ENCODE measurements at regions not wholly inside any gene's neighbourhood (a gene's known extent, or its start where the extent isn't known, plus 50 kb on each side); places are given as distances from the start of the nearest gene placed in this dataset.

DNA sequence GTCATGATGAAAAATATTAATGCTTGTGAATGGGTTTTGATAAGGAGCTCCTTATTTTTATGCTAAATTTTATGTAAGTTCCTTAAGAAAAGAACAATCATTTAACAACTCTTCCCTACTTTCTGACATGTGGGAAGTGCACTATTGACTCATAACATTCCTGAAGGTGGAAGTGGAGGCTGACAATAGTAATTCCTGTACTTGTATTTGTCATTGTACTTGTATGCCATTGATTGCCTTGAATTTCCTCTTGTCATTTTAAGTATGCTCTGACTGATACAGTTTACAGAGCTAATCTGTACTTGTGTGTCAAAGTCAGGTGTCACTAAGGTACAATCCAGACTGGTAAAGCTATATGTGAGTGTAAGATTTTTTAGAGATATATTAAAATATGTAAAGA lies 440.0 kb downstream of the SLC16A7 start:
- Mint-ChIP-seq H3K4me1 (ENCODE audit: low read depth) (no peaks in the 10 kb centered on the region), H3K4me3 (no peak overlapping the region), H3K27ac (no peak overlapping the region), H3K9me3 (peaks cover 13% of the 10 kb centered on the region), H3K27me3 (ENCODE audit: low read depth) (no peaks in the 10 kb centered on the region), H3K36me3 (ENCODE audit: low read depth) (no peaks in the 10 kb centered on the region)

DNA sequence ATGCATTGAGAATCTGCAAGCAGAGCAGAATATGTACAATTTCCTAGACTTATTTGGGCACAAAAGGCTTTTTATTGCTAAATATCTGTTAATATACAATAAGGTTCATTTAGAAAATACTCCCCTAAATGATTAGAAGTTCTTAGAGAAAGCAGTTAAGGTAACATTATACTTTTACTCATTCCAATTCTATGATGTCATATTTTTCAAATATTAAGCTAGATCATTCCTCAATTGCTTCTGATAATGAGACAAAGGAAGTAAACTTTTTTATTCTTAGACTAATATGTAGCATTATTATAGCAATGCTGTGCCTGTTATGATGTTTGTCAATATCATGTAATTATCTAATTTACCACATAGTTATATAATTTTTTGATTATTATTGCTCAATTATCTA lies 447.0 kb downstream of the SLC16A7 start:
- H3K4me1 Mint-ChIP-seq (ENCODE audit: low read depth): no peaks in the 10 kb centered on the region
- no peak overlapping the region for H3K4me3 Mint-ChIP-seq
- no peaks in the 10 kb centered on the region for H3K36me3 Mint-ChIP-seq (ENCODE audit: low read depth)
- no peaks in the 10 kb centered on the region for H3K9me3 Mint-ChIP-seq
- no peak overlapping the region for H3K27ac Mint-ChIP-seq
- H3K27me3 Mint-ChIP-seq (ENCODE audit: low read depth): no peaks in the 10 kb centered on the region

DNA sequence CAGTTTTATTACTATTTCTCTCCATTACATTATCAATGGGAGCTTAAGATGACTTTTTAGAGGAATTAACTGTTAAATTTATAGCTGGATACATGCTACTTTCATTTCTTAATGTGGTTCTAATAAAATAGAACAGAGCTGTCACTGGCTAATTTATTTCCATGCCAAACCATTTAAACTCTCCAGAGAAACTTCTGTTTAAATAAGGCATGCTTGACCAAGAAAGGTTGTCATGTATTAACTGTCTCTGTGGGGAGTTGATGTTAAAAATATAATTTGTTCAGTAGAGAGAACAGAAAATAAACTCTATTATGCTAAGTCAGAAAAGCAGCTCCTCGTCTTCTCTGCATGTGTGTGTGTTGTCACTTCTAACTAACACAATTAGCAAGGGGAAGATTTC lies 447.4 kb downstream of the SLC16A7 start:
- H3K4me3 Mint-ChIP-seq: no peak overlapping the region
- no peaks in the 10 kb centered on the region for H3K27me3 Mint-ChIP-seq (ENCODE audit: low read depth)
- H3K36me3 Mint-ChIP-seq (ENCODE audit: low read depth): no peaks in the 10 kb centered on the region
- H3K4me1 Mint-ChIP-seq (ENCODE audit: low read depth): no peaks in the 10 kb centered on the region
- no peaks in the 10 kb centered on the region for H3K9me3 Mint-ChIP-seq
- H3K27ac Mint-ChIP-seq: no peak overlapping the region

DNA sequence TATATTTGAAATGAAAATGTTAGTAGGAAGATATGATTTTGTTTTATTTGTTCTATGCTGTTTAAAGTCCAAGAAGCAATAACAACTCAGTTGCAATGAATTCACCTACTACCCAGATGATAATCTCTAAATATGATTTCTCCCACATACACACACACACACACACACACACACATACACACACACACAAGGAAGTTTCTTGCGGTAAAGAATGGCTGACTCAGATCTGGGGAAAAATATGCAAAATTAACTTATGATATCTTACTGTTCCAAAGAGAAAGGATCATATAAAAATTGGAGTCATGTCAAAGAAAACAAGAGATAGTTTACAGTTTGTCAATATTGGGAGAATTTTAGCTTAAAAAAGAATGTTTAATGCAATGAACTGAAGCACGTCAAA lies 456.7 kb downstream of the SLC16A7 start:
- no peaks in the 10 kb centered on the region for H3K27me3 Mint-ChIP-seq (ENCODE audit: low read depth)
- H3K27ac Mint-ChIP-seq: no peak overlapping the region
- no peaks in the 10 kb centered on the region for H3K4me1 Mint-ChIP-seq (ENCODE audit: low read depth)
- H3K4me3 Mint-ChIP-seq: no peak overlapping the region
- H3K9me3 Mint-ChIP-seq: no peaks in the 10 kb centered on the region
- no peaks in the 10 kb centered on the region for H3K36me3 Mint-ChIP-seq (ENCODE audit: low read depth)

DNA sequence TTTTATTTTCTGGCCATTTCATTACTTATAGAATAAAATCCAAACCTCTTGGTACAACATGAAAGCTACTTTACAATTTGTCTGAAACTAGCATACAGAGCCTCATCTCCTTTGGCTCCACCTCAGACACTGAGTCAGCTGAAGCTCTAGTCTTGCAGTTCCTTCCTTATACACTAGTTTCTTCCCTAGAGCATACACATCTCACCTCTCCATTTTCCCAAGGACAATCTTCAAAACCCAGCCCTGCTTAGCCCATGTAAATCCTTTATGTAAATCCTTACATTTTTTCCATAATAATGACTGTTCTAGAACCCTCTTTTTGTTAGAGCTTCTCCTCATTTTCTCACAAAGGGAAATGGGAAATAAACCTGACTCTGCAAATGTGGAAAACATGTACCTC lies 463.4 kb downstream of the SLC16A7 start:
- Mint-ChIP-seq H3K36me3 (ENCODE audit: low read depth) (no peaks in the 10 kb centered on the region), H3K27me3 (ENCODE audit: low read depth) (no peaks in the 10 kb centered on the region), H3K9me3 (no peaks in the 10 kb centered on the region), H3K4me1 (ENCODE audit: low read depth) (no peaks in the 10 kb centered on the region), H3K4me3 (no peak overlapping the region), H3K27ac (no peak overlapping the region)

DNA sequence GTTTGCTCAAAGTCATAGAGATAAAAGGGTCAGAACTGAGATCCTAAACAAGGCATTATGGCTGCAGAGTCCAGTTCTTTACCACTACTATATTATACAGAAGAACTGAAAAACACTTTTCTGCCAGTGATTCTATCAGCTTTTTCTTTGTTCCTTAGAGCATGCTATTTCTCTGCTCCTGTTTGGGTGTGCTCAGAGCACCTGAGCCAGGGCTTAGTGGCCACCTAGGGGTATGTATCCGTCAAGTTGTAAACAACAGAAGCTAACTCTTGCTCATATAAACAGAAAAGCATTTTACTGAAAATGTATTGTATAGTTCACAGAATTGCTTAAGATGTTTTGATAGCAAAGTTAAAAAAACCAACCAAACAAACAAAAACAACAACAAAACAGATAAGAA lies 470.8 kb downstream of the SLC16A7 start:
- no peak overlapping the region for H3K4me3 Mint-ChIP-seq
- no peaks in the 10 kb centered on the region for H3K9me3 Mint-ChIP-seq
- H3K27me3 Mint-ChIP-seq (ENCODE audit: low read depth): no peaks in the 10 kb centered on the region
- H3K4me1 Mint-ChIP-seq (ENCODE audit: low read depth): no peaks in the 10 kb centered on the region
- no peak overlapping the region for H3K27ac Mint-ChIP-seq
- H3K36me3 Mint-ChIP-seq (ENCODE audit: low read depth): no peaks in the 10 kb centered on the region

DNA sequence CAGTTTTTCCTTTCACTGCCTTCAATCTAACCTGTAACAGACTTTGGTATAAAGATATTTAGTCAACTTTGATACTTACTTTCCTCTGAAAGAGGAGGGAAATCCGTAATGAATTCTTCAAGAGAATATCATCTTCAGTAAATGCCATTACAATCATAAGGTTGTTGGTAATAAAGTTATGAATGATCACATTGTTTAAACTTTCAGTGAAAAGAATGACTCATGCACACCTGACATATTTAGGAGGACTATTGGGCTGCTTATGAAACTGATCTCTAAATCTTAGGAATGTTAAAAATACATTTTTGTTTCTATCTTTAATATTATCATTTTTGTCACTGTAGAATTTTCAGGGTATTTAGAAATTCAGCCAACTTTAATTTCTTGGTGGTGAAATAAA lies 474.7 kb downstream of the SLC16A7 start:
- Mint-ChIP-seq H3K27me3 (ENCODE audit: low read depth) (no peaks in the 10 kb centered on the region), H3K9me3 (peaks cover 2% of the 10 kb centered on the region), H3K36me3 (ENCODE audit: low read depth) (no peaks in the 10 kb centered on the region), H3K4me3 (no peak overlapping the region), H3K27ac (no peak overlapping the region), H3K4me1 (ENCODE audit: low read depth) (no peaks in the 10 kb centered on the region)

DNA sequence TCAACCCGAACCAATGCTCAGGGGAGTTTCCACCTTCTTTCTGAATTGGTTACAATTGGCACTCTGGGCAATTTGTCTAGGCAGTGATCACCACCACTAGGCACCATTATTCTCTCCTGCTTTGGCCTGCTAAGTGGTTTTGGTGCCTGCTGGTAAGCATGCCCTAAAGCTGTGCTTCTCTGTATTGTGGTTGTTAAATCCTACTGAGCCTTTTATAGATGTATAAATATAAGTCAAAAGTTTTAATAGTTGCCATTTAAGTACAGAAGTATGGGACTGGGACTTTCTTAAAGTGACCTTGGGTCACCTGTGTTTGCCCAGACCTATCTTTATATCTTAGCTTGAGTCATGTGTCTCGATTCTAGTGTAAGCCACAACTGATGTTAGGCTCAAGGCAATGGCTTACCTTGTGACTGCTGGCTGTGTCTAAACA lies 475.9 kb downstream of the SLC16A7 start:
- Mint-ChIP-seq H3K27me3 (ENCODE audit: low read depth) (no peaks in the 10 kb centered on the region), H3K4me3 (no peak overlapping the region), H3K9me3 (peaks cover 2% of the 10 kb centered on the region), H3K36me3 (ENCODE audit: low read depth) (no peaks in the 10 kb centered on the region), H3K4me1 (ENCODE audit: low read depth) (no peaks in the 10 kb centered on the region), H3K27ac (no peak overlapping the region)

DNA sequence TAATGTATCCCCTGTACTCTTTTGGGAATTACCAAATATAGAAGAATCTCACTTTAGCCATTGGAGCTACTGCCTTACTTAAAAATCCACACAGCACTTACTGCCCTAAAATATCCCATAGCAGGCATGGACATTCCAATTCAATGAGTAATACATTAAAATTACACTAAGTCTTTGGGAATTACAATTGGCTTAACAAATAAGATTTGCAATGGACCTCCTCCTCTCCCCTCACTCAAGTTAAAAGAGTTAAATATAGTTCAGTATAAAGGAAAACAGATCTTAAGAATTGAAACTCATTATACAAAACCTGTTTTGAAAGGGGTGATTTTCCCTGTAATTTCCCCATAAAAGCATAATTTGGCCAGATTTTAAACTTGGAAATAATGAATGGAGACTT lies 477.1 kb downstream of the SLC16A7 start:
- Mint-ChIP-seq H3K9me3 (peaks cover 2% of the 10 kb centered on the region), H3K4me1 (ENCODE audit: low read depth) (no peaks in the 10 kb centered on the region), H3K27me3 (ENCODE audit: low read depth) (no peaks in the 10 kb centered on the region), H3K4me3 (no peak overlapping the region), H3K27ac (no peak overlapping the region), H3K36me3 (ENCODE audit: low read depth) (no peaks in the 10 kb centered on the region)

DNA sequence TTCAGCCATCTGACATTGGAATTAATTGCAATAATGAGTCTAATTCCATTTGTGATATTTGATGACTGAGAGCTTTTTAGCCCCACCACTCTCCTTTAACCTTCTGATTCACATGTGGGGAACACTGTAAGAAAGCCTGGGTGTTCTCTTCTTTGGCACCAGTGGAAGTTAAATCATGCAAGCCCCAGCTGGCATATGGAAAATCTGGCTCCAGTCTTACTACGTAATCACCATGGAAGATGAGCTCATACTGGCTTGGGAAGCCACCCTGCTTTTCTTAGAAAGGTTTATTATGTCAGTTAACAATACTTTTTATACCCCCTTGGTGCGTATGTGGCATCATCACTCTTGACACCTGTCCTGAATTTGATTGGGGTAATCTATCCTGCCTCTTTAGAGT lies 479.3 kb downstream of the SLC16A7 start:
- H3K4me3 Mint-ChIP-seq: no peak overlapping the region
- no peaks in the 10 kb centered on the region for H3K36me3 Mint-ChIP-seq (ENCODE audit: low read depth)
- no peaks in the 10 kb centered on the region for H3K4me1 Mint-ChIP-seq (ENCODE audit: low read depth)
- H3K9me3 Mint-ChIP-seq: peaks cover 2% of the 10 kb centered on the region
- H3K27me3 Mint-ChIP-seq (ENCODE audit: low read depth): no peaks in the 10 kb centered on the region
- H3K27ac Mint-ChIP-seq: no peak overlapping the region

DNA sequence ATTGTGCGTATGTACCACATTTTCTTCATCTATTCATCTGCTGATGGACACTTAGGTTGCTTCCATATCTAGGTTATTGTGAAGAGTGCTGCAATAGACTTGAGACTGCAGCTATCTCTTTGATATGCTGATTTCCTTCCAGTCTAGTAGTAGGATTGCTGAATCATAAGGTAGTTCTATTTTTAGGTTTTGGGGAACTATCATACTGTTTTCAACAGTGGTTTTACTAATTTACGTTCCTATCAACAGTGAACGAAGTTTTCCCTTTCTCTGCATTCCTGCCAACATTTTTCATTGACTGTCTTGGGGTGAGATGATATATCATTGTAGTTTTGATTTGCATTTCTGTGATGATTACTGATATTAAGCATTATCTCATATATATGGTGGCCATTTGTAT lies 482.2 kb downstream of the SLC16A7 start:
- no peak overlapping the region for H3K4me3 Mint-ChIP-seq
- no peaks in the 10 kb centered on the region for H3K27me3 Mint-ChIP-seq (ENCODE audit: low read depth)
- no peaks in the 10 kb centered on the region for H3K4me1 Mint-ChIP-seq (ENCODE audit: low read depth)
- H3K9me3 Mint-ChIP-seq: peaks cover 2% of the 10 kb centered on the region
- H3K36me3 Mint-ChIP-seq (ENCODE audit: low read depth): no peaks in the 10 kb centered on the region
- H3K27ac Mint-ChIP-seq: no peak overlapping the region

DNA sequence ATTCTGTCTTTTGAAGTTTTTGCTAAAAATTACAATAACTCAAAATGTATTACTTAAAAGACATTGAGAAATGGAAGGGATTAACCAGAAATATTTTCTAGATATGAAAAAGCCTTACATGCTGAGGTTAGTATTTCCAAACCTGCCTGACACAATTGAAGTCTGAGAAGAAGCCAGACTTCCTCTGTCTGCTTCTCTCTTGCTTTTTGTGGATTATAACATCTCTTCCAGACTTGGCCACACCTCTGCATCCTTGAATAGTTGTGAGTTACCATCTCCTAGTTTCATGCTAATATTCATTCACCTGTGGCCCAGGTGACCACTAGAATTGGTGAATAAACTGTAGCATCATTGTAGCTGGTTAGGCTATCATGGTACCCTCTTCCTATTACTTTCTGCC lies 497.6 kb downstream of the SLC16A7 start:
- Mint-ChIP-seq H3K36me3 (ENCODE audit: low read depth) (no peaks in the 10 kb centered on the region), H3K9me3 (no peaks in the 10 kb centered on the region), H3K4me1 (ENCODE audit: low read depth) (no peaks in the 10 kb centered on the region), H3K27ac (no peak overlapping the region), H3K4me3 (no peak overlapping the region), H3K27me3 (ENCODE audit: low read depth) (no peaks in the 10 kb centered on the region)

DNA sequence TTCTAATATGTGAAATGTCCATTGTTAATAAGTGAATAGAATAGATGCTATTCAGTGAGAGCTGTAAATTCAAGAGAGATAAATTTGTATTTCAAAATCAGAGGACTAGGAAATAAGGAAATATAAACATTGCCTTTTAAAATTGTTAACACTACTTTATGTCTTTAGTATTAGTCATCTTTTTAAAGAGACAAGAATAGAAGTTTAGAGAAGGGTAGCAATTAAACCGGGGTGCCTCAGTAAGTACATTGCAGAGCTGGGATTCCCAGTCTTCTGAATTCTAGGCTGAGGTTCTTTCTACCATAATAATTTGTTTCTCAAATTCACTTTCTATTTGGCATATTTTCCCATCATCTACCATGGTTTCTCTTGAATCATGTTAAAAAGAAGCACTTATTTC lies 498.6 kb downstream of the SLC16A7 start:
- Mint-ChIP-seq H3K4me3 (no peak overlapping the region), H3K27me3 (ENCODE audit: low read depth) (no peaks in the 10 kb centered on the region), H3K4me1 (ENCODE audit: low read depth) (no peaks in the 10 kb centered on the region), H3K9me3 (no peaks in the 10 kb centered on the region), H3K27ac (no peak overlapping the region), H3K36me3 (ENCODE audit: low read depth) (no peaks in the 10 kb centered on the region)

DNA sequence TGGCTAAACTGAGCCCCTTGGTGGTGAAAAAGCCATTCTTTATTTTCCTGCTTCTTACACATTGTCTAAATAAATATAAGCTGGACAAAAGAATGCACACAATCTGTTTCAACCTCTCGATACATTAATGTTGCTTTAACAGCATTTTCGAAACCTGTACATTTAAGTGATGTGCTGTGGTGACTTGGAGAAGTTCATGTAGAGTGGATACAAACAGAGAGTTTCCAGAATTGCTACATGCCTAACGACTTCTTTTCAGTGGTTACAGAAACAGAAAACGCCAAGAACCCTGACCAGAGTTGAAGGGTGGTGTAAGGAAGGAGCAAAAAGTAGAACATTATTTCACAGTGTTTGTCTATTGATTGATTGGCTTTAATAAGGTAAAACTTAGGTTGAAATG lies 500.9 kb downstream of the SLC16A7 start:
- H3K27me3 Mint-ChIP-seq (ENCODE audit: low read depth): no peaks in the 10 kb centered on the region
- H3K36me3 Mint-ChIP-seq (ENCODE audit: low read depth): no peaks in the 10 kb centered on the region
- H3K9me3 Mint-ChIP-seq: no peaks in the 10 kb centered on the region
- H3K4me3 Mint-ChIP-seq: no peak overlapping the region
- no peaks in the 10 kb centered on the region for H3K4me1 Mint-ChIP-seq (ENCODE audit: low read depth)
- no peak overlapping the region for H3K27ac Mint-ChIP-seq

DNA sequence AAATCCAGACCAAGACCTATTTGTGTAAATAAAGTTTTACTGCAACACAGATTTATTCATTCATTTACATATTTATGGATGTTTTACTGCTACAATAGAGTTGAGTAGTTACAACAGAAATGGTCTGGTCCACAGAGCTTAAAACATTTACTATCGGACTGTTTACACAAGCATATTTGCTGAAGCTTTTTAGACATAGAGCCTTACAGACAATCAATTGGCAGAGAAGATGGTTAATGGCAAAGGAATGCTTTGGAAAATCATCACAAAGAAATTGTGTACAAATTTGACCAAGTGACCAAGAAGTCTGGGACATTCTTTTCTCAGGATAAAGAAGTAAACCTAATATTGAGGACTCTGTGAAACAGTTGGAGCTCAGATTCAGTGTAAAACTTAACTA lies 504.3 kb downstream of the SLC16A7 start:
- no peaks in the 10 kb centered on the region for H3K36me3 Mint-ChIP-seq (ENCODE audit: low read depth)
- no peaks in the 10 kb centered on the region for H3K27me3 Mint-ChIP-seq (ENCODE audit: low read depth)
- H3K9me3 Mint-ChIP-seq: no peaks in the 10 kb centered on the region
- no peak overlapping the region for H3K27ac Mint-ChIP-seq
- no peak overlapping the region for H3K4me3 Mint-ChIP-seq
- no peaks in the 10 kb centered on the region for H3K4me1 Mint-ChIP-seq (ENCODE audit: low read depth)

DNA sequence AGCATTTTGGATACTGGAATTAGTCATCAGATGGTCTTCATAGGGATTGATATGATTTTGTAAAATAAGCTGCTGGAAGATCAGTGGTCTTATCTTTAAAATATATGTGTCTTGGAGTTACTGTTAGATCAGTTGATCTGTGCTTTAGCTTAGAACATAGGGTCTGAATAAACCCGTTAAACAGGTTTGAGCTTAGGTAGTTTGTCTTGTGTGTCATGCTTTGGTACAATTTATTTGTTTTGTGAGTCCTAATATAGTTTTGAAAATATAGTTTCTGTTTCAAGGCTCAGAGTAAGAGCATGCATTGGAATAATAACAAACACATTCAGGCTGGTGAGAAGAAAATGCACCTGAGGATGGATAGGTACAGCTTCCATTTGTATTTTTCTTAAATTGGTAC lies 505.0 kb downstream of the SLC16A7 start:
- Mint-ChIP-seq H3K27me3 (ENCODE audit: low read depth) (no peaks in the 10 kb centered on the region), H3K4me3 (no peak overlapping the region), H3K27ac (no peak overlapping the region), H3K9me3 (no peaks in the 10 kb centered on the region), H3K4me1 (ENCODE audit: low read depth) (no peaks in the 10 kb centered on the region), H3K36me3 (ENCODE audit: low read depth) (no peaks in the 10 kb centered on the region)
